ENCODE measurements at regions not wholly inside any gene's neighbourhood (a gene's known extent, or its start where the extent isn't known, plus 50 kb on each side); places are given as distances from the start of the nearest gene placed in this dataset.

DNA sequence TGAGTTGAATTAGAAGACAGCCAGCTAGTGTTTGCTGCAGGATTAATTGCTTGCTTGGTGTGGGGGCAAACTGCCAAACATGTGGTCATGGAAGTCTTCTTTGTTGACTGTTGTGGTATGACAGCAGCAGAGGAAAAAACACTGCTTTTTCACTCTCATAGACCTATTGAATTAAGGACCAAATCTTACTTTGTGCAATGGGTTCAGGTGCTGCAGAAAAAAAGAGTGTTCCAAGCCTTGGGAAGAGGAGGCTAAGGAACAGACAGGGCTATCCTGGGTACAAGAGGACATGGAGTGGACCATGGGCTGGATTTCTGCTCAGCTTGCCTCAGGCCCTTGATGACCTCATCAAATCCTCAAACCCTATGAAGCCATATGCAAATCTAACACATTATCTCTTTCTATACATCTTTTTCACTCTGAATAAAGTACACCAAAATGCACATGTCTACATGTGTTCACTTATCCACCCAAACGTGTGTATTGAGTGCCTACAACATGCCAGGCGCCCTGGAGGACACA, 61.5 kb downstream of the SIPA1L2 start:
- Histone ChIP-seq H3K23ac (ENCODE audit: low read length in 2 of 2) (no peak overlapping the region), H3K9ac (ENCODE audit: low read length) (no peak overlapping the region), H2AFZ (ENCODE audit: low read depth, low read length) (no peak overlapping the region), H2AK5ac (ENCODE audit: low read length, severe bottlenecking) (no peak overlapping the region), H3K4me3 (ENCODE audit: insufficient read depth in 1 of 2, low read depth in 1 of 2, low read length in 2 of 2) (no peak overlapping the region), H3K36me3 (ENCODE audit: control insufficient read depth in 1 of 2, insufficient read depth in 2 of 2, low read depth in 1 of 2, low read length in 2 of 2) (peaks cover 0 to 21% of the 10 kb centered on the region in 2 experiments), H3K27ac (ENCODE audit: low read length, poor library complexity, severe bottlenecking) (no peak overlapping the region), H3K27me3 (ENCODE audit: control insufficient read depth in 1 of 2, insufficient read depth in 1 of 2, low read length in 2 of 2) (no peaks in the 10 kb centered on the region), H2BK12ac (ENCODE audit: low read length in 2 of 2) (no peak overlapping the region), H3K14ac (ENCODE audit: low read length in 2 of 2) (no peak overlapping the region), H2BK120ac (ENCODE audit: low read depth, low read length) (no peak overlapping the region), H2BK15ac (ENCODE audit: low read depth, poor library complexity, severe bottlenecking) (no peak overlapping the region), H3K9me3 (ENCODE audit: control insufficient read depth, low read length) (no peaks in the 10 kb centered on the region), H4K8ac (ENCODE audit: low read length) (no peak overlapping the region), H4K91ac (ENCODE audit: low read length) (no peak overlapping the region), H3K4ac (ENCODE audit: low read depth in 1 of 2, low read length in 2 of 2) (no peak overlapping the region), H3K4me2 (ENCODE audit: low read length, poor library complexity, severe bottlenecking) (no peak overlapping the region), H3K18ac (ENCODE audit: low read depth in 1 of 2, low read length in 2 of 2) (peak overlapping the region in 1 of 2 experiments; percentile 12), H3K79me1 (replicated peaks; ENCODE audit: low read length, poor library complexity, severe bottlenecking) (peaks cover 34% of the 10 kb centered on the region), H3K4me1 (ENCODE audit: control insufficient read depth, insufficient read depth, low read depth, low read length) (peaks cover 6% of the 10 kb centered on the region), H2BK5ac (ENCODE audit: low read depth, low read length, poor library complexity, severe bottlenecking) (no peak overlapping the region)
- DNase-seq: no peak
- 86% methylated on average over 2 of the region's 2 CpGs for WGBS

DNA sequence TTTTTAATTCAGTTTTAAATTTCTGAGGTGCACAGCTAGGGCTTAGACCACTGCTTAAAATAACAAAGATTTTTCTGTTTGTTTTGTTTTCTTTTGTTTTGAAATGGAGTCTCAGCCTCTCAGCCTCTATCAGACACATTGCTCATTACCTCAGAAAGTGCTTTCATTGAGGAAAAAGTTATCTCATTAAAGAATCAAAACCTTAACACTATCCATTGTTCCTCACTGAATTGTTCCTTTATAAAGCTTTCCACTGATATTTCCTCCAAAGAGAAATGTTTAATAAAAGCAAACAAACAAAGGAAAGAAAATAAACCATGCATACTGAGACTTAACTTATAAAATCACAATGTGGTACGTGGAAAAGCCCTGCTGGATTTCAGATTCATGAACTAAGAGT, 63.8 kb downstream of the SIPA1L2 start:
- peaks cover 0 to 16% of the 10 kb centered on the region in 2 experiments for H3K36me3 ChIP-seq (ENCODE audit: control insufficient read depth in 1 of 2, insufficient read depth in 2 of 2, low read depth in 1 of 2, low read length in 2 of 2)
- no peak for DNase-seq
- no peak overlapping the region for H4K91ac ChIP-seq (ENCODE audit: low read length)
- no peak overlapping the region for H3K4ac ChIP-seq (ENCODE audit: low read depth in 1 of 2, low read length in 2 of 2)
- no peak overlapping the region for H4K8ac ChIP-seq (ENCODE audit: low read length)
- H3K4me1 ChIP-seq (ENCODE audit: control insufficient read depth, insufficient read depth, low read depth, low read length): peaks cover 12% of the 10 kb centered on the region
- WGBS: no CpG with 5 or more reads among the region's 1 CpG
- no peak overlapping the region for H3K4me3 ChIP-seq (ENCODE audit: insufficient read depth in 1 of 2, low read depth in 1 of 2, low read length in 2 of 2)
- H3K4me2 ChIP-seq (ENCODE audit: low read length, poor library complexity, severe bottlenecking): no peak overlapping the region
- no peak overlapping the region for H2AFZ ChIP-seq (ENCODE audit: low read depth, low read length)
- no peak overlapping the region for H3K23ac ChIP-seq (ENCODE audit: low read length in 2 of 2)
- no peak overlapping the region for H3K9ac ChIP-seq (ENCODE audit: low read length)
- H3K18ac ChIP-seq (ENCODE audit: low read depth in 1 of 2, low read length in 2 of 2): no peak overlapping the region
- H3K27me3 ChIP-seq (ENCODE audit: control insufficient read depth in 1 of 2, insufficient read depth in 1 of 2, low read length in 2 of 2): no peaks in the 10 kb centered on the region
- H2BK15ac ChIP-seq (ENCODE audit: low read depth, poor library complexity, severe bottlenecking): no peak overlapping the region
- no peak overlapping the region for H2BK12ac ChIP-seq (ENCODE audit: low read length in 2 of 2)
- H3K79me1 ChIP-seq (replicated peaks; ENCODE audit: low read length, poor library complexity, severe bottlenecking): peaks cover 35% of the 10 kb centered on the region
- H2AK5ac ChIP-seq (ENCODE audit: low read length, severe bottlenecking): no peak overlapping the region
- no peak overlapping the region for H3K27ac ChIP-seq (ENCODE audit: low read length, poor library complexity, severe bottlenecking)
- no peak overlapping the region for H2BK120ac ChIP-seq (ENCODE audit: low read depth, low read length)
- no peak overlapping the region for H2BK5ac ChIP-seq (ENCODE audit: low read depth, low read length, poor library complexity, severe bottlenecking)
- no peak overlapping the region for H3K14ac ChIP-seq (ENCODE audit: low read length in 2 of 2)
- H3K9me3 ChIP-seq (ENCODE audit: control insufficient read depth, low read length): no peaks in the 10 kb centered on the region

DNA sequence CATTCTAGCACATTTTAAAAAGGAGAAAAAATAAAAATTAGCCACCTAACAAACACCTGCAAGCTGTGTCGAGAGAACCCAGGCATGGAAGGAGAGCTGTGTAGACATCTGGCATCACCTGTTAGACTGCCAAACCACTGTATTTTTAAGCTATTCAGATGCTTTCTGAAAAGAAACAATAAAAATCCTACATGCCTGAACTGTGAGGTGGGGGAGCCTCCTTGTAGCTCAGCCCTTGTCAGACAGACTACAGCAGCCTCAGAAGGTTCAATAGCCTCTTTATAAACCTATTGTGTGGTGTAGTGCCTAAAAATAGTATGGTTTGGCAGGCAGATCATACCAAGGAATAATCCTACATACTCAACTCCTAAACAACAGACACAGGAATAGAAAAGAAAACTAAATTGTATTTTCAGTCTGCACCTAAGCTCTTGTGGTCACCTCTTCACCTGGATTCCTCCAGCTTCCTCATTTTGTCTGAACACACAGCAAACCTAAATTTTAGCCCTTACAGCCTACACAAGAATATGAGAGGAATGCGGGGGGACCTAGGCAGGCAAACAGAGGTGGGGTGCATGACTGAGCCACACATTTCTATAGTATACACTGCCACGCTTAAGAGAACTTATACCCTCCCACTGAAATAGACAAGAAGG, 67.0 kb downstream of the SIPA1L2 start:
- Histone ChIP-seq H3K18ac (ENCODE audit: low read depth in 1 of 2, low read length in 2 of 2) (no peak overlapping the region), H3K14ac (ENCODE audit: low read length in 2 of 2) (no peak overlapping the region), H3K4me1 (ENCODE audit: control insufficient read depth, insufficient read depth, low read depth, low read length) (peaks cover 11% of the 10 kb centered on the region), H3K9ac (ENCODE audit: low read length) (no peak overlapping the region), H3K36me3 (ENCODE audit: control insufficient read depth in 1 of 2, insufficient read depth in 2 of 2, low read depth in 1 of 2, low read length in 2 of 2) (peaks cover 0 to 12% of the 10 kb centered on the region in 2 experiments), H3K79me1 (replicated peaks; ENCODE audit: low read length, poor library complexity, severe bottlenecking) (peaks cover 32% of the 10 kb centered on the region), H2BK15ac (ENCODE audit: low read depth, poor library complexity, severe bottlenecking) (no peak overlapping the region), H3K4ac (ENCODE audit: low read depth in 1 of 2, low read length in 2 of 2) (no peak overlapping the region), H2AFZ (ENCODE audit: low read depth, low read length) (no peak overlapping the region), H4K91ac (ENCODE audit: low read length) (no peak overlapping the region), H3K9me3 (ENCODE audit: control insufficient read depth, low read length) (no peaks in the 10 kb centered on the region), H4K8ac (ENCODE audit: low read length) (no peak overlapping the region), H2BK120ac (ENCODE audit: low read depth, low read length) (no peak overlapping the region), H3K4me3 (ENCODE audit: insufficient read depth in 1 of 2, low read depth in 1 of 2, low read length in 2 of 2) (no peak overlapping the region), H2AK5ac (ENCODE audit: low read length, severe bottlenecking) (no peak overlapping the region), H3K4me2 (ENCODE audit: low read length, poor library complexity, severe bottlenecking) (no peak overlapping the region), H2BK5ac (ENCODE audit: low read depth, low read length, poor library complexity, severe bottlenecking) (no peak overlapping the region), H3K27ac (ENCODE audit: low read length, poor library complexity, severe bottlenecking) (no peak overlapping the region), H3K23ac (ENCODE audit: low read length in 2 of 2) (no peak overlapping the region), H3K27me3 (ENCODE audit: control insufficient read depth in 1 of 2, insufficient read depth in 1 of 2, low read length in 2 of 2) (no peaks in the 10 kb centered on the region), H2BK12ac (ENCODE audit: low read length in 2 of 2) (no peak overlapping the region)
- no peak for DNase-seq
- WGBS: 100% methylated on average over 1 of the region's 3 CpGs

DNA sequence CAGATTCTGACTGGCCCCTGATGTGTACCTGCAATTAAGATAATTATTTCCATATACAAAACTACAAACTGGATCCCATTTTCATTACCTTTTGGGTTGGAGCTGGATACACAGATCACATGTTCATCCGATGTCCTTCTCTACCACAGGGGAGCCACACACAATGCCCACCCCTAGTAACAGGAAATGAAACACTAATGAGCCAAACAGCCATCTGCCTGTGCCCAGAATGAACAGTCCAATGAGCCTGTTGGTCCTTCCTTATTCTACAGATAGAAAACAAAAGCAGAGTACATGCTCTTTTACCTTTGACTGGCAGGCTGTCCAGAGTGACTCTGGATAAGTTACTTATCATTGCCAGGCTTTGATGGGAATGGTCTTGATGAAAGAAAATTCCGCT, 68.6 kb downstream of the SIPA1L2 start:
- no peak for DNase-seq
- WGBS: 95% methylated on average over 2 of the region's 2 CpGs
- H3K23ac ChIP-seq (ENCODE audit: low read length in 2 of 2): no peak overlapping the region
- no peak overlapping the region for H2AK5ac ChIP-seq (ENCODE audit: low read length, severe bottlenecking)
- H3K4me1 ChIP-seq (ENCODE audit: control insufficient read depth, insufficient read depth, low read depth, low read length): peaks cover 10% of the 10 kb centered on the region
- H3K9me3 ChIP-seq (ENCODE audit: control insufficient read depth, low read length): no peaks in the 10 kb centered on the region
- no peak overlapping the region for H2AFZ ChIP-seq (ENCODE audit: low read depth, low read length)
- no peak overlapping the region for H3K9ac ChIP-seq (ENCODE audit: low read length)
- no peak overlapping the region for H3K18ac ChIP-seq (ENCODE audit: low read depth in 1 of 2, low read length in 2 of 2)
- H2BK120ac ChIP-seq (ENCODE audit: low read depth, low read length): no peak overlapping the region
- no peak overlapping the region for H2BK15ac ChIP-seq (ENCODE audit: low read depth, poor library complexity, severe bottlenecking)
- no peak overlapping the region for H4K8ac ChIP-seq (ENCODE audit: low read length)
- no peak overlapping the region for H3K14ac ChIP-seq (ENCODE audit: low read length in 2 of 2)
- no peak overlapping the region for H3K27ac ChIP-seq (ENCODE audit: low read length, poor library complexity, severe bottlenecking)
- peaks cover 35% of the 10 kb centered on the region for H3K79me1 ChIP-seq (replicated peaks; ENCODE audit: low read length, poor library complexity, severe bottlenecking)
- H4K91ac ChIP-seq (ENCODE audit: low read length): no peak overlapping the region
- H2BK5ac ChIP-seq (ENCODE audit: low read depth, low read length, poor library complexity, severe bottlenecking): no peak overlapping the region
- no peak overlapping the region for H3K4ac ChIP-seq (ENCODE audit: low read depth in 1 of 2, low read length in 2 of 2)
- no peak overlapping the region for H2BK12ac ChIP-seq (ENCODE audit: low read length in 2 of 2)
- peaks cover 0 to 7% of the 10 kb centered on the region in 2 experiments for H3K36me3 ChIP-seq (ENCODE audit: control insufficient read depth in 1 of 2, insufficient read depth in 2 of 2, low read depth in 1 of 2, low read length in 2 of 2)
- H3K4me3 ChIP-seq (ENCODE audit: insufficient read depth in 1 of 2, low read depth in 1 of 2, low read length in 2 of 2): no peak overlapping the region
- no peaks in the 10 kb centered on the region for H3K27me3 ChIP-seq (ENCODE audit: control insufficient read depth in 1 of 2, insufficient read depth in 1 of 2, low read length in 2 of 2)
- no peak overlapping the region for H3K4me2 ChIP-seq (ENCODE audit: low read length, poor library complexity, severe bottlenecking)

Measured in mesenchymal stem cell (in vitro differentiated cells and primary cell).